Stimulated activated effector memory CD8-positive, alpha-beta T cell treated with anti-CD3 and anti-CD28 coated beads, Interleukin-12 subunit alpha, Interleukin-12 subunit beta, amount 100 ng/mL, for 72 hours (primary cell): ENCODE measurements at regions not wholly inside any gene's neighbourhood (a gene's known extent, or its start where the extent isn't known, plus 50 kb on each side); places are given as distances from the start of the nearest gene placed in this dataset.
"Not testable (repeated sequence)": the region's sequence is repeated elsewhere in the genome, so short reads cannot be mapped to it uniquely, and the experiment has no call there.

Source experiments
- ATAC-seq: fragments of 150-1000 bp; cut with Tn5 transposase; 2 replicates; pipeline ENCODE4 v1.10.0; 2021
- DNase-seq, 2 donors: peaks; one replicate each; pipeline ENCODE4 v3.0.0; 2021 to 2022; ENCODE audit warnings: low spot score in 2 of 2
- H3K27ac Mint-ChIP-seq: one replicate; pipeline ENCODE4 v1.8.0; 2022; ENCODE audit warnings: mild to moderate bottlenecking, mixed read lengths
- H3K36me3 Mint-ChIP-seq: one replicate; pipeline ENCODE4 v1.8.0; 2022; ENCODE audit warnings: mild to moderate bottlenecking, mixed read lengths
- H3K4me1 Mint-ChIP-seq: one replicate; pipeline ENCODE4 v1.8.0; 2022; ENCODE audit warnings: mixed read lengths
- H3K4me3 Mint-ChIP-seq: one replicate; pipeline ENCODE4 v1.8.0; 2022; ENCODE audit warnings: mild to moderate bottlenecking, mixed read lengths
- H3K9me3 Mint-ChIP-seq: one replicate; pipeline ENCODE4 v1.8.0; 2022; ENCODE audit warnings: mixed read lengths

- DNase-seq, result no peak
- Mint-ChIP-seq H3K4me1 (peaks cover 40% of the 10 kb centered on the region), H3K9me3 (no peaks in the 10 kb centered on the region), H3K27ac (no peak overlapping the region), H3K4me3 (no peak overlapping the region), H3K36me3 (no peaks in the 10 kb centered on the region)
- no peak for ATAC-seq
These were observed 207.0 kb downstream of the MAF start for GRCh38 chr16:79393564-79393963.

DNA sequence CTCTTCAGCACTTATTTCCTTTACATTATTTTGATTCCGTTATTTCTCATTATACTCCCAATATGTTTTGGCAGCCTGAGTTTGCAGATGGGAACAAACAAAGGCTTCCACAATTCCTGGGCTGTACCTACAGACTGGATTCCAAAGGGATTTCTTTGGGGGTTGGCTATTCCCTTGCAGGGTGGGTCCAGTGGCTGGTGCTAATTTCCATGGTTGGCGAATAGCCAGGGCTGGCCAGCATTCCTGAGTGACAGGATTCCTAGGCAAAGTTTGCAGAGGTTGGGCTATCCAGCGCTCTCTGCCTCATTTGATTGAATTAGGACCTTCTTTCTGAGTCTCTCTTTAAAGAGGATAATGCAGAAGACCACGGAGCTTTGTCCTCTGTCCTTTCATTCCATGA, 207.4 kb downstream of the MAF start:
- H3K9me3 Mint-ChIP-seq, result no peaks in the 10 kb centered on the region
- H3K4me3 Mint-ChIP-seq, result no peak overlapping the region
- no peak for ATAC-seq
- no peak overlapping the region for H3K27ac Mint-ChIP-seq
- H3K36me3 Mint-ChIP-seq, result no peaks in the 10 kb centered on the region
- peaks cover 40% of the 10 kb centered on the region for H3K4me1 Mint-ChIP-seq
- DNase-seq, result no peak

- H3K4me3 Mint-ChIP-seq, result peak overlapping the region; percentile 51
- ATAC-seq, result no peak
- H3K4me1 Mint-ChIP-seq, result peaks cover 40% of the 10 kb centered on the region
- H3K27ac Mint-ChIP-seq, result peak overlapping the region; percentile 92
- no peaks in the 10 kb centered on the region for H3K9me3 Mint-ChIP-seq
- no peaks in the 10 kb centered on the region for H3K36me3 Mint-ChIP-seq
- no peak for DNase-seq
These were observed 208.5 kb downstream of the MAF start for GRCh38 chr16:79392081-79392480.

DNA sequence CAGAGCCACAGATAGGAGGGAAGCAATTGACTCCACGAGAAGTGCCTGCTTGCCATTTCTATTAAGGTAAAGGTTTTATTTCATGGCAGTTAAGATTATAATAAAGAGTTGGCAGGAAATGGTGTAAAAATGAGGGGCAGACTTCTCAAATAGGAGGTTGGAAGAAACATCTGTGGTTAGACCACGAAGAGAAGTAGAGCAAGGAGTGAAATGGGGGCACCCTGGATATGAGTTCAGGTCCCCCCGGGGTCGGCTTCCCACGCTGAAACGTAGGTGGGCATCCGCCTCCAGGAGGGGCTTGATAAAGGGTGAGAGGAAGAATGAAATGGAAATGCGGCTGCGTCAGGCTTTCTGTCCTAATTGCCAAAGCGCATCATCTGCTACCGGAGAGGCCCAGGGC, 209.1 kb downstream of the MAF start:
- no peaks in the 10 kb centered on the region for H3K36me3 Mint-ChIP-seq

GRCh38 chr16:79390481-79391051, 210.0 kb downstream of the MAF start:
- H3K4me3 Mint-ChIP-seq, result no peak overlapping the region
- DNase-seq (no peak), ATAC-seq (no peak)
- peaks cover 35% of the 10 kb centered on the region for H3K4me1 Mint-ChIP-seq
- peak overlapping the region; percentile 92 for H3K27ac Mint-ChIP-seq
- no peaks in the 10 kb centered on the region for H3K36me3 Mint-ChIP-seq
- H3K9me3 Mint-ChIP-seq, result no peaks in the 10 kb centered on the region

More for the DNA sequence above, 209.1 kb downstream of the MAF start:
- Mint-ChIP-seq H3K27ac (peak overlapping the region; percentile 92), H3K9me3 (no peaks in the 10 kb centered on the region), H3K4me1 (peaks cover 40% of the 10 kb centered on the region), H3K4me3 (peak overlapping the region; percentile 51)
- DNase-seq (no peak), ATAC-seq (no peak)

DNA sequence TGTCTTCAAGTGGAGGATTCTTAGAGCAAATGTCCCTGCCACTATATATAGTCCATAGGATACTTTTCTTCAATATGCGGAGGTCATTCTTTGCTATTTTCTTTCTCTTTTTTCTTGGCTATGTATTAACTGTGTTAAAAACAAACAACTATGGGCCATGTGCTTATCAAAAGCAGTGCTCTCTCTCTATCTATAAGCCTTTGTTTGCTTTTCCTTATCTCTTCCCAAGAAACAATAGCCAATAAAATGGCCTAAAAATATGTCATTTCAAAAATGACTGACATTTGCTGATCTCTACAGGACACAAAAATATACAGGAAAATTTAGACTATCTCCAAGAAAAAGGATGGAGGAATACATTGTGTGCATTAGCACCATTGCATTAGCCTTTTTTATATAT, 212.1 kb downstream of the MAF start:
- H3K9me3 Mint-ChIP-seq, result no peaks in the 10 kb centered on the region
- peaks cover 22% of the 10 kb centered on the region for H3K4me1 Mint-ChIP-seq
- no peak overlapping the region for H3K27ac Mint-ChIP-seq
- no peak overlapping the region for H3K4me3 Mint-ChIP-seq
- DNase-seq (no peak), ATAC-seq (no peak)
- H3K36me3 Mint-ChIP-seq, result no peaks in the 10 kb centered on the region

GRCh38 chr16:79386299-79386698, 214.2 kb downstream of the MAF start:
- peaks cover 21% of the 10 kb centered on the region for H3K4me1 Mint-ChIP-seq
- H3K36me3 Mint-ChIP-seq, result no peaks in the 10 kb centered on the region
- ATAC-seq (no peak), DNase-seq (no peak)
- no peak overlapping the region for H3K27ac Mint-ChIP-seq
- no peaks in the 10 kb centered on the region for H3K9me3 Mint-ChIP-seq
- peak overlapping the region; percentile 32 for H3K4me3 Mint-ChIP-seq

DNA sequence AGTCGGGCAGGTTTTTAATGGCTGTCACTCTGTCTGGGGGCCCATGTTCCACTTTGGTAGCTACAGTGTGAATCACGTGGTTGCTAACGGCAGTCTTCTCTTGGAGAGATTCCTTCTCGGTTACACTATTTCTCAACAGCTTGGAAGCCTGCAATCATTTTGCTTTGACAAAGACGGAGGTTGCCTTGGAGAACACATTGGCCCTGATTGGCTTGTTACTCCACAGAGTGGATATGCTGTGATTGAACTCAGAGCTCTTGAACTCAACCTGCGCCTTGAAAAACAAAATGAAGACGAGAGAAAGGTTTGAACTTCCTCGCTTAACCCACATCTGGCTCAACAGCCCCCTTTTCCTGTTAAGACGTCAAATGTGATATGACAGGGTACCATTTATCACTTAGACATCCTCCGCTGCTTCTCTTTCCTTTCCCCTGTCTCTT, 218.9 kb downstream of the MAF start:
- Mint-ChIP-seq H3K4me1 (peaks cover 35% of the 10 kb centered on the region), H3K9me3 (no peaks in the 10 kb centered on the region), H3K4me3 (peak overlapping the region; percentile 57), H3K36me3 (no peaks in the 10 kb centered on the region), H3K27ac (peak overlapping the region; percentile 87)
- DNase-seq, result peak in 1 of 2 donors; percentile 53
- ATAC-seq, result peak; percentile 66

- Mint-ChIP-seq H3K36me3 (no peaks in the 10 kb centered on the region), H3K4me3 (peak overlapping the region; percentile 57), H3K27ac (peak overlapping the region; percentile 87), H3K9me3 (no peaks in the 10 kb centered on the region), H3K4me1 (peaks cover 35% of the 10 kb centered on the region)
- DNase-seq (no peak), ATAC-seq (peak; percentile 70)
These were observed 219.4 kb downstream of the MAF start for GRCh38 chr16:79380995-79381602.

DNA sequence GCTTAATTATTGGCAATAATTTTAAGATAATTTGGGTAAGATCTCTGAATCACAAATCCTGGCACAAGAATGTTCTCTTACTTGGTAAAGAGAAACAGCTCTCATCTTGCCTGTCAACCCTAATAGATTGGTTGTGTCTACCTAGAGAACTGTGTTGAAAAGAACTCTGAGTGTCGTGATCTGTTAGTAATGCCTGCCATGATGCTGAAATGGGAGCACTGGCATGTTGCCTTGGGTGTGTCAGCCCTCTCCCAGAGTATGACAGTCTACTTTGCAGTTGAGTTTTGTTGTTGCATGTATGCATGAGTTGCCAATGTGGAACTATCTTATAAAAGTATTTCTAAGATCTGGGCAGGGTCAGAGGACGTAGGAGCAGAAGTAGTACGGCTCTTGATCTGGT, 221.4 kb downstream of the MAF start:
- Mint-ChIP-seq H3K4me1 (peaks cover 48% of the 10 kb centered on the region), H3K27ac (no peak overlapping the region), H3K36me3 (no peaks in the 10 kb centered on the region), H3K4me3 (no peak overlapping the region), H3K9me3 (peaks cover 4% of the 10 kb centered on the region)
- DNase-seq (no peak), ATAC-seq (no peak)

- not testable (repeated sequence) for DNase-seq, H3K9me3 Mint-ChIP-seq, H3K27ac Mint-ChIP-seq, ATAC-seq, H3K36me3 Mint-ChIP-seq, H3K4me3 Mint-ChIP-seq
- peaks cover 53% of the 10 kb centered on the region for H3K4me1 Mint-ChIP-seq
These were observed 223.5 kb downstream of the MAF start for GRCh38 chr16:79377082-79377481.

- Mint-ChIP-seq H3K4me1 (peaks cover 51% of the 10 kb centered on the region), H3K4me3 (no peak overlapping the region), H3K36me3 (peaks cover 14% of the 10 kb centered on the region), H3K9me3 (peaks cover 16% of the 10 kb centered on the region), H3K27ac (no peak overlapping the region)
- no peak for DNase-seq
- no peak for ATAC-seq
These were observed 225.2 kb downstream of the MAF start for GRCh38 chr16:79375351-79375750.

DNA sequence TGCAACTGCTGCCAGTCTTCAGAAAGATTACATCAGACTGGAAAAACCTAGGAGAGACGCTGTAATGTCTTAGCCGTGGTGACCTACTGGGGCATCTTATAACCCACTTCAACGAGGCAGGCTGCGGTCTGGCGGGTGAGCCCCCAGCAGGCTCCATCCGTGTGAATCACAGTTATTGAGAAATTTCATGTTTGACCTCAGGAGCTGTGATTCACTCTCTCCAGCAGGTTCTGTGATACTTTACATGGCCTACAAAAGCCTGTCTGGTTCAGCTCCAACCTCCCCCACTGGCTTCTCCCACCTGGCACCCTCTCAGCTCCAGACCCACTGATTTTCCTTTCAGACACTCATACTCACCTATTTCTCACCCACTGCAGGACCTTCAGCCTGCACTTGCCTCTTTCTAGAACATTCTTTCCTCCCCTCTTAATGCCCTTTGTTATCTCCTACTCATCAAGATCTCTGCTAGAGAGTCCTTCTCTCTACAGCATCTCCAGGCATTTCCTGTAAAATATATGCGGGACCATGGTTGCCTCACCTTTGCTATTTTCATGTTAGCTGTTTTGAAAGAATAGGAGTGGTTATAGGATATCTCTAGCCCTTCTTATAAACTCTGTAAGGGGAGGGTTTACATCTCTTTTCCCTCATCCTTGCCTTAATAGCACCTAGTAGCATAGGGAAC, 227.9 kb downstream of the MAF start:
- peak; percentile 96 for ATAC-seq

GRCh38 chr16:79370736-79371135, 229.8 kb downstream of the MAF start:
- peaks cover 42% of the 10 kb centered on the region for H3K4me1 Mint-ChIP-seq
- DNase-seq (no peak), ATAC-seq (peak; percentile 60)
- H3K4me3 Mint-ChIP-seq, result peak overlapping the region; percentile 21
- H3K36me3 Mint-ChIP-seq, result peaks cover 14% of the 10 kb centered on the region
- peaks cover 18% of the 10 kb centered on the region for H3K9me3 Mint-ChIP-seq
- H3K27ac Mint-ChIP-seq, result peak overlapping the region; percentile 88

More for the DNA sequence above, 227.9 kb downstream of the MAF start:
- Mint-ChIP-seq H3K4me3 (peak overlapping the region; percentile 3), H3K27ac (peak overlapping the region; percentile 88), H3K9me3 (peaks cover 18% of the 10 kb centered on the region), H3K36me3 (peaks cover 14% of the 10 kb centered on the region), H3K4me1 (peaks cover 42% of the 10 kb centered on the region)
- DNase-seq, result peak; percentile 23 to 56

DNA sequence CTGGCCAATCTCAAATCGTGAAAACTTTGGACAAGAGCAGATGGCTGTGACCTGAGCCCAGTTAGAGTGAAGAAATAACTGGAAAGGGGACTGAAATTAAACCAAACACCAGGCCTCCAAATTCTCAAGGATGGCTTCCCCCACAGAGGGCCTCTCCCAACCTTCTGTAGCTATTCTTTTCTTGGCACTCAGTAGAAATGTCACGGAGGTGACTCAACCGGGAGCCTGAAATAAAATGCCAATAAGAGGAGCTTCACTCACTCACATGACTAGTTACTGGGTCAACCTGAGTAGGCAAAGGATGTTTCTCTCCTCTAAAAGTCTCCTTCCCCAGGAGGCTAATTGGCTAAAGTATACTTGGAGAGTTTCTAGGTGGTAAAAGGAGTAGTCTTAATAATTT, 230.7 kb downstream of the MAF start:
- DNase-seq (no peak), ATAC-seq (no peak)
- H3K9me3 Mint-ChIP-seq, result peaks cover 18% of the 10 kb centered on the region
- H3K27ac Mint-ChIP-seq, result peak overlapping the region; percentile 88
- H3K4me3 Mint-ChIP-seq, result peak overlapping the region; percentile 4
- peaks cover 14% of the 10 kb centered on the region for H3K36me3 Mint-ChIP-seq
- peaks cover 44% of the 10 kb centered on the region for H3K4me1 Mint-ChIP-seq

DNA sequence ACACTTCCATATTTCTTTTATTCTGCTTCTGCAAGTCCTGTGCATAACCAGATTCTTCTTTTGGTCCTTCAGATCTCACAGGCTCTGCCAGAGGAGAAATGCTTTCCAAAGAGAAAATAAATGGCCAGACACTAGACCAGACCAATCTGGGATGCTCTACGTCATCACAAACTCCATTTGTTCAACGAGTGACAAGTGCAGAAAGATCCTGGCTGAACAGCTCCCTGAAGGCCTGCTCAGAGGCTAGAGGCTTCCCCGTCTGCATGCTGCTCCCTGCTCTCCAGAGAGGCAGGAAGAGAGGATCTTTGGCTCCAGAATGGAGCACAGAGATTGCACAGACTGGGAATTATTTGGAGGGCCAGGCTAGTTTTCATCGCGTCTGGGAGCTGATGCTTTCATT, 232.7 kb downstream of the MAF start:
- ATAC-seq (no peak), DNase-seq (no peak)
- Mint-ChIP-seq H3K9me3 (peaks cover 13% of the 10 kb centered on the region), H3K4me3 (no peak overlapping the region), H3K27ac (no peak overlapping the region), H3K36me3 (peaks cover 12% of the 10 kb centered on the region), H3K4me1 (peaks cover 46% of the 10 kb centered on the region)
